Pulmonary artery endothelial cell (primary cell): ENCODE measurements at regions not wholly inside any gene's neighbourhood (a gene's known extent, or its start where the extent isn't known, plus 50 kb on each side); places are given as distances from the start of the nearest gene placed in this dataset.

Experiments
- DNase-seq: peaks from one replicate; pipeline ENCODE4 v3.0.0-alpha.2; 2011; ENCODE audit warnings: low read depth, low spot score

GRCh38 chr2:180370511-180371205 lies 363.6 kb upstream of the CWC22 start:
- no peak for DNase-seq

- DNase-seq, result no peak
These were observed 361.8 kb upstream of the CWC22 start for GRCh38 chr2:180368881-180369280.

GRCh38 chr2:180367815-180368214 lies 360.7 kb upstream of the CWC22 start:
- no peak for DNase-seq

- DNase-seq, result no peak
These were observed 359.4 kb upstream of the CWC22 start for GRCh38 chr2:180366481-180366880.

- no peak for DNase-seq
These were observed 357.6 kb upstream of the CWC22 start for GRCh38 chr2:180364719-180365118.

GRCh38 chr2:180360283-180360618 lies 353.2 kb upstream of the CWC22 start:
- DNase-seq, result no peak

GRCh38 chr2:180359522-180360282 lies 352.6 kb upstream of the CWC22 start:
- DNase-seq, result no peak

GRCh38 chr2:180358458-180358857 lies 351.4 kb upstream of the CWC22 start:
- no peak for DNase-seq

GRCh38 chr2:180356676-180357075 lies 349.6 kb upstream of the CWC22 start:
- no peak for DNase-seq

- DNase-seq, result no peak
These were observed 345.5 kb upstream of the CWC22 start for GRCh38 chr2:180352620-180353019.

GRCh38 chr2:180349809-180350208 lies 342.7 kb upstream of the CWC22 start:
- no peak for DNase-seq

GRCh38 chr2:180343528-180344345 lies 336.6 kb upstream of the CWC22 start:
- no peak for DNase-seq

GRCh38 chr2:180337136-180337535 lies 330.0 kb upstream of the CWC22 start:
- DNase-seq, result no peak

GRCh38 chr2:180336550-180336949 lies 329.5 kb upstream of the CWC22 start:
- DNase-seq, result no peak

GRCh38 chr2:180334514-180334913 lies 327.4 kb upstream of the CWC22 start:
- no peak for DNase-seq

GRCh38 chr2:180328795-180329422 lies 321.8 kb upstream of the CWC22 start:
- no peak for DNase-seq

- DNase-seq, result no peak
These were observed 320.1 kb upstream of the CWC22 start for GRCh38 chr2:180327185-180327584.

GRCh38 chr2:180325416-180326120 lies 318.5 kb upstream of the CWC22 start:
- DNase-seq, result no peak

GRCh38 chr2:180324182-180324581 lies 317.1 kb upstream of the CWC22 start:
- DNase-seq, result no peak

- no peak for DNase-seq
These were observed 315.7 kb upstream of the CWC22 start for GRCh38 chr2:180322781-180323180.
